HG02870 (cell line): ENCODE measurements at regions not wholly inside any gene's neighbourhood (a gene's known extent, or its start where the extent isn't known, plus 50 kb on each side); places are given as distances from the start of the nearest gene placed in this dataset.
"Not testable (repeated sequence)": the region's sequence is repeated elsewhere in the genome, so short reads cannot be mapped to it uniquely, and the experiment has no call there.

Source experiments
- ATAC-seq: cut with Tn5 transposase; IDR thresholded peaks from one replicate; pipeline ENCODE4 v1.9.1; 2021; ENCODE audit warnings: mild to moderate bottlenecking, moderate library complexity; ENCODE audit not compliant: unreplicated experiment

DNA sequence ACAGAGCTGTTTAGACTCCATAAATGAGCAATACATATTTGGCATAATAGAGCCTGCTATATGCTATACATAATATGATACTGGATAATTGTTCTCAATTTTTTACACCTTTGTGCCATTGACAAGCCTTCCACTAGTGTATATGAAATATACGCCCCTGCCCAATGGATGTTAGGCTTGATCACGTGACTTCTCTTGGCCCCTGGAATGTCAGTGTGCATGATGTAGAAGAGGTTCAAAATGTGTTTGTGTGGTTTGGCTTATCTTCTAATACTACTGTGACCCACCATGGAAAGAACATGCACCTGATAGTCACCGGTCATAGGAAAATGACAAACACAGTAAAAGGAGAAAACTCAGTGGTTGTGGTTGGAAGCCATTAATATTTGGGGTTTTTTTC, 479.4 kb downstream of the PCDH20 start:
- ATAC-seq: no peak

DNA sequence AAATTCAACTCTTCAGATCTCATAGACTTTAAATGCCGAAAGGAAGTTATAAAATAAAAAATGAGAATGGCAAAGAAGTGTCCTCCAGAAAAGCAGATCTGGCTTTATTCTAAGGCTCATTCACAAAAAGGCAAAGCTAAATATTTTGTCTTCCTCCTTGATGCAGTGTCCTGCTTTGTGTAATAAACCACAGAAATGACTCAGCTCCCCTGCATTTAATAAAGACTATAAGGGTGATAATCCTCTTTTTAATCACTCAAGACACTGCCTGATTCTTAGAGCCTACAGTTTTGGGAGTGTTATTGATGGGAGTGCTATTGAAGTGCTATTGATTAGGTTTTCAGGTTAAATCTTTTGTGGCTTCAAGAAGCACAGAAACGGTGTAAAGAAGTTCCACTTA, 482.0 kb downstream of the PCDH20 start:
- ATAC-seq: no peak

DNA sequence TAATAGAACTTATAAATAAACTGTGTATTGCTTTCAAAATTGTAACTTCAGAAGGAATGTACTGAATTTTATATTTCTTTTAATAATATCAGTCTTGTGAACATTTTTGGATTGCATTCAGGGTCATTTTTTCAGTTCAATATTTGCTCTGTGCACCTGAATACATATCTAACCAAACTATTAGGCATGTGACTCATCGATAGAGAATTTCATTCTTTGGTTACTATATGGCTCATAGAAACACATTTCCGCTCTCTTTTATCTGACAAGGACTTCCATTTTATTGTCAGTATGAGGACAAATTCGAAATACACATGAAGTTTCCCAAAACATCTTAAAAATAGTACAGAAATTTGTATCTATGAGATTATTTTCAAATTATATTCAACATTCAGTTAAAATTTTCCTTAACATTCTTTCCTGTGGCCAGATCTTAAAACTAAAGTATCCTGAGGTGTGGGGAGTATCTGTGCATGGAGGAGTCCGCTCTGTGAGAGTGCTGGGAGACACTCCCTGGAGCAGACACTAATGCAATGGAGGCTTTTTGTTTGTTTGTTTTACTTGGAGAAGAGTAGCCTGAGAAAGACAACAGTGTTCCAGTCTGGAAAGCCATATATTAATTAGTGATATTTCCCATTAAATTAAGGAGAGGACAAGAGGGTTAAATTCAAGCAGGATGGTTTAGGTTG, 483.6 kb downstream of the PCDH20 start:
- ATAC-seq: no peak

DNA sequence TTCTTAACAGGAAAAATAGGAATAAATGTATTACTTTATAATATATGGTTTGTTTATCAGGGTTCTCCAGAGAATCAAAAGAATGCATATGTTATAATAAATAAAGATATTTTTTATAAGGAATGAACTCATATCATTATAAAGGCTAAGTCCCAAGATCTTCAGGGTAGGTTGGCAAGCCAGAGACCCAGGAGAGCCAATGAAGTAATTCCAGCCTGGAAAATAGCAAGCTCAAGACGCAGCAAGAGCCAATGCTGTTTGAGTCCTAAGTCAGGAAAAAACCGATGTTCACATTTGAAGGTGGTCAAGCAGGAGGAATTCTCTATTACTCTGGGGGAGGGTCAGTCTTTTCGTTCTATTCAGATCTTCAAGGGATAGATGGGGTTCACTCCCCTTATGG, 490.0 kb downstream of the PCDH20 start:
- ATAC-seq: no peak

DNA sequence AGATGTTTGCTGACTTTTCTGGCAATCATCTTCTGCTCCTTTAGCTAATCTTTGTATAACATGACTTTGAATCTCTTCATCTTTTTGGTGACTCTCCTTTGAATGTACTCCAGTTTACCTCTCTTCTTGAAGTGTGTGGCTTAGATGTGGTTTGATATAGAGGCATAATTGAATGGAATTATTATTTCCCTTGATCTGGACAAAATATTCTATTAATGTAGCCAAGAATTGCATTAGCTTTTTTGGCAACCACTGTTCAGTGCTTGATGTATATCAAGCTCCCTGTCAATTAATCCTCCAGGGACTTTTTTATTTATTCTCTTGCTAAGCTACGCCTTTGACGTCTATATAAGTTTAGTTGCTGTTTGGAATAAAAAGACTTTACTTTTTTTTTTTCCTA, 490.8 kb downstream of the PCDH20 start:
- no peak for ATAC-seq

DNA sequence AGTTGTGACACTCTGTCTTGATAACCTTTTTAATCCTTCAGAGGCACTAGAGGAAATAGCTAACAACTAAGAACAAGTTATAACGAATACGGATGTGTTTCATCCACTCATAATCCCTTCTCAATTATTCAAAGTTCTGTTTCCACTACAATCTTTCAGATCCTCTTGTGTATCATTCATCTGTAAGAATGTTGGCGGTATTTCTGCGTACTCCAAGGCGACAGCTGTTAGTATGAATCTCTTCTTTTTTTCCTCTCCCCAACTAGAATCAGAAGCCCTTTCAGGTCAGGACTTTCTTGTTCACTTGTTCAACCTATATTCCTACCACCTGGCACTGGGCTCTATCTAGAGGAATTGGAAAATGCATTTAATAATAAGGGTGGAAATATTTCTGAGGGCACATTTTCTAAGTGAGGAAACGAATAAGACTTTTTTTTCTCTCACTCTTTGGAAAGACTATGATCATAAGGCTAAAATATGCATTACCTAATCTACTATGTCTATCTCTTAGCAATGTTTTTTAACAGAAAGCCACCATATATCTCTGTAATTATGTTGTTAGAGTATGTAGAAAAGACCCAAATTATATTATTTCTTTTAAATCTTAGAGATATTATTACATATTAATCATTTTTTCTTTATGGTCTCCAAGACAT, 492.9 kb downstream of the PCDH20 start:
- ATAC-seq: no peak

DNA sequence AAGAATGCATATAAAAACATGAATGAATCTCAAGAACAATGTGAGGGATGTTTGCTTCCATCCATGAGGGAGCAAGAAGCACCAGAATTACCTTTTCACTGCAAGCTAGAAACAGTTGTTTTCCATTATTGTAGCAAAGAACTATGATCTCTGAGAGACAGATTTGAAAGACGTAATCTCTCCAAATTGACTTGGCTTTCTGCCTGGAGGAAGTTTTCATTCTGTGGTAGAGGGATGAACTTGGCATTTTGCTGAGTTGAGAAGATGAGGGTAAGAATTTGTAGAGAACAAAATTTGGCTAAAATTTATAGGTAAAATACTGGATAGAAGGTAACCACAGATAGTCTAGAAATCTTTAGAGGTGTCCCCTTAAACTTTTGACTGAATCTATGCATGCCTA, 496.8 kb downstream of the TDRD3 start:
- no peak for ATAC-seq

DNA sequence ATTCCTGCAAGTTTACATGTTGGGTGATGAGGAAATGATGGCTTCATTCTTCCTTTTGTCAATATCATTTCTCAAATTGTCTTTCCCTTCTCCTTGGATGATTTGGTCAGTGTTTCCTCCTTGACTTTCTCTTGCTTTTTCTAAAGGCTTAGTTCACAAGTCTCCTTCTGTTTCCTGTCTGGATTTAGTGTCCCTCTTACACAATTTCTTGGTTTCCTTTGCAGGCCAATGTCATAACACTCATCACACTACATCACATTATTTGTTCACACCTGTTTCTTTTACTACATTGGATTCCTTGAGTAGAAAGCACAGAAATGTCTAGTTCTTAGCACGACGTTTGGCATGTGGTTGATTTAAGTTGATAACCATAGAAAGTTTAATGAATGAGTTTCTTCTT, 490.7 kb downstream of the TDRD3 start:
- ATAC-seq: no peak

DNA sequence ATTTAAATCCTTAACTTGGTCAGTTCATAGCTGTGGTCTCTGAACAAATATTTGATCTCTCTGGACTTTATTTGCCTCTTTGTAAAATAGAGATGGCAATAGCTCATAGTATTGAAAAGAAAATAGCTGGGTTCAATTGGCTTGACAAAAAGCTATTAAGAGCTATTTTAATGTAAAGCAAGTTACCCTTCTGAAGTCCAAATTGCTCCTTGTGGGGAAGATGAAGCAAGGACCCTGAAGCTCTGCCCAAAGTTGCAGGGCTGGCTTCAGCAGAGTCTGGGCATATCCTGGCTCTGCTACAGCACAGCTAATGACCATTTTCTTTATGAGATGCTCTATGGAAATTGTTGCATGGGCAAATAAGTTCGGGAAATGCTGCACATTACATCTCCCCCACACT, 484.5 kb downstream of the TDRD3 start:
- no peak for ATAC-seq

DNA sequence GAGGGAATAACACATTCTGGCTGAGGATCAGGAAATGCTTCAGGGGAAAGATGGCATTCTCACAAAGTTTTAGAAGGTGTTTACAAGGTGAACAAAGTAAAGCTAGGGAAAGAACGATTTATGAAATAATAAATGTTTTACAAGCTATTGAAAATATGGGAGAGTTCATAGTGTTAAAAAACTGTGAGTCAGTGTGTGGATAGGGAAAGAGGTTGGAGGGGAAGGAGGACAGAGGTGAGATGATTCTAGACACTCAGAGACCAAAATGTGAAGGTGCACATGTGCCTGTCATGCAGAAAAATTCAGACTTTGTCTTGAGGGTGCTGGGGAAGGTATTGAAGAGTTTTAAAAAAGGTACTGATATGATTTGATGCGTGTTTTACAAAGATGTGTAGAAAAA, 476.1 kb downstream of the TDRD3 start:
- ATAC-seq: no peak

DNA sequence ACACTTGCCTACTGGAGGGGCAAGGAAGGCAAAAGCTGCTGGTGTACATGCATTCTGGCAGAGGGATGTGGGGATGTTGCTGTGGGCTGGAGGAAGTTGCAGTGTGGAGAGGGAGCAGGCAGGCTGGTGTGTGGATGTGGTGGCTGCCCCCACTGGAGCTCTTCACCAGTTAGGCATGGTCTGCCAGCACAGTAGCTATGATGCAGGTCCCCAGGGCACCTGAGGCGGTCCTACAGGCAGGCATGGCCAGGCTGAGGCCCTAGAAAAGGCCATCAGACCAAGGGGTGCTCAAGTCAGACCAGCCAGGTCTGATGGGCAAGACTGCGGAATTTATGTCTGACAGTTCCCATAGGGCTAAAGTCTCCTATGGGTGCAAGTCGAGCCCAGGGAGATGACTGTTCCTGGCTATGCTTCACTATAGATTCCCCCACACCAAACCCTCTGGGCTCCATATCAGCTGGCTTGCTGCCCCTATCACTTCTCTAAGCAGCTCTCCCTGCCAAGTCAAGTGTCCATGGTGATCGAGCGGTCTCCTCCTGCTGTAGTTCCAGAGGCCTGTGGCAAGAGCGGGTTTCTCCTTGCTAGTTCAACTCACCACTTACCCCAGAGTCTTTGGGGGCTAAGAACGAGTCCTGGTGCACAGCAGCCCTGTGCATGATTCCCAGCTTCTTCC, 473.1 kb downstream of the TDRD3 start:
- no peak for ATAC-seq

DNA sequence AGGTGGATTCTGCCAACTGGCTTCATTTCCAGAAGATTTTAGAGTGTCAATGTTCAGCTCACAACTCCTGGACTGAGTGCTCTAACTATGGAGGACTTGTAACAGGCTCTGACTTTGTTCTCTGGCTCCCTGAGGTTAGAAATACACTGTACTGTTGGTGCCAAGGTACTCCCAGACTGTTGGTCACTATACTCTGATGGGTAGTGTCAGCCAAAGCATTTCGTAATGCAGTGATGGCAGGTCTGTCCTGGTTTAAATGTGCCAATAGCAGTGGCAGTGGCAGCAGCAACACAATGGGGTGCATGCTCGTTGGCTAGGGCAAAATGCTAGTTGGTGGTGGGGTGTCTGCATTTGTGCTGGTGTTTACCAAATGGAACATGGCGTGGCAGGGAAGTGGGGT, 472.2 kb downstream of the TDRD3 start:
- no peak for ATAC-seq

DNA sequence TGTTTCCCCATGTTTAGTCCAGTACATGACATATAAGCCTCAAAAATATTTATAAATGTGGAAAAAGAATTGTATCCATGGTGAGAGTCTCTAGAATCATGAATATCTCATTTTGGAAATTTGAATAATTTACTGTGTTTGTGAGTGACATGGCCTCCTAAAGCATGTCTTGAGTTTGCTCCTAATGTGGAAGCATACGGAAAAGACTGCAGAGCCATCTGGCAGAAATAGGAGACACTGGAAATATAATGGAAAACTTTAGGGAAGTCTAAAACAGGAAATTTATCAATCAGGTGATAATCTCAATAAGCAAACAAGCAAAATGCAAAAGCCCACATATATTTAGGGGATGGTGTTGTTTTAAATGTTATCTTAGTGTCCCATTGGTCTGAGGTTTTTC, 465.0 kb downstream of the TDRD3 start:
- no peak for ATAC-seq

DNA sequence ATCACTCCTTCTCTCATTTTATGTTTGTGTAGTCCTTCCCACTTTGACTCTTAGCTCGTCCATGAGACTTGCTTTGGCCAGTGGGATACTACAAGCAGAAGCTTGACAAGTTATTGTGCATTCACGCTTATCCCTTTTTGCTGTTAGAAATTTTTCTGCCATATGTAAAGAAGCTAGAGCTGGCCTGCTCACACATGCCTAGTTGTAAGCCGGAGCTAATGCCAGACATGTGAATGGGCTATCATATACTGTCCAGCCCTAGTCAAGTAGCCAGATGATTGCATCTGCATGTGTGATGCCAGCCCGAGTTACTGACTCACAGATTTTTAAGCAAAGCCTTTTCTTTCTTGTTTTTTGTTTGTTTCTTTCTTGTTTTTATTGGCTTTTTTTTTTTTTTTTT, 460.7 kb downstream of the TDRD3 start:
- no peak for ATAC-seq

DNA sequence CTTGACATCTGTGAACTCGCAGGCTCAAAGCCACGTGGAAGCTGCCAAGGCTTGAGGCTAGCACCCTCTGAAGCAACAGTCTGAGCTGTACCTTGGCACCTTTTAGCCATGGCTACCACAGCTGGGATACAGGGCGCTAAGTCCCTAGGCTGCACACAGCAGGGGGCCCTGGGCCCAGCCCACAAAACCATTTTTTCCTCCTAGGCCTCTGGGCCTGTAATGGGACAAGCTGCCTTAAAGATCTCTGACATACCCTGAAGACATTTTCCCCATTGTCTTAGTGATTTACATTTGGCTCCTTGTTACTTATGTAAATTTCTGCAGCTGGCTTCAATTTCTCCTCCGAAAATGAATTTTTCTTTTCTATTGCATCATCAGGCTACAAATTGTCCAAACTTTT, 455.9 kb downstream of the TDRD3 start:
- ATAC-seq: no peak

DNA sequence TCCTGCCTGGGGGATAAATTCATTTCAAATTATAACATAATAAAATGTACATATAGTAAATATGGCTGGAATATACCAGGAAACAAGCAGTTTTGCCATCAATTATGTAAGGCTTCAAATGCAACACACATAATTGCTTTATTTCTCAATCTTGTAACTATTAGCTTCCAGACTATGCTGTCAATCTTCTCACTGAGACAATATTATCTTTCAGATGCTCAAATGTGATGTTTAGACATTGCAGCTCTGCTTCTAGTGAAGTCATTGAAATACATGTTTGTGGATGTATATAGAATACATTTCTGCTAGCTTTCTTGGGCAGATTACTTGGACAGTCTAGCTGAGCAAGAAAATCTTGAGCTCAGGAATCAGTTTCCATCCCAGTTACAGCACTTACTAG, 454.4 kb downstream of the TDRD3 start:
- no peak for ATAC-seq

DNA sequence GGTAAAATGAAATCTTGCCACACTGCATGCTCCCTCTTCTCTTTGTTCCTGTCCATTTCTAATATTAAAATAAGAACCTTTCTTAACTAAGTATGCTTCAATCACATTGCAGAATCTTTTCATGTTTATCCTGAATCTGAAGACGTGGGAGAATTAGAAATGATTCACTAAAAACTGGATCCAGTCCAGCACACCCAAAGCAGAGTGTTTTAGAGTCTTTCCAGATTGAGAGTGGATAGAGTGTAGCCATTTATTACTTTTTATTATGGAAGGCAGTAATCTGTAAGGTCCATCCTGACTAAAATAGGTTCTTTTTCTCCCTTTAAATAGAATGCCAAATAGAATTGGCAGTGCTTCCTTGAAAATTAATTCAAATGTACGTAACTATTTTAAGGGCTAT, 453.5 kb downstream of the TDRD3 start:
- ATAC-seq: no peak

DNA sequence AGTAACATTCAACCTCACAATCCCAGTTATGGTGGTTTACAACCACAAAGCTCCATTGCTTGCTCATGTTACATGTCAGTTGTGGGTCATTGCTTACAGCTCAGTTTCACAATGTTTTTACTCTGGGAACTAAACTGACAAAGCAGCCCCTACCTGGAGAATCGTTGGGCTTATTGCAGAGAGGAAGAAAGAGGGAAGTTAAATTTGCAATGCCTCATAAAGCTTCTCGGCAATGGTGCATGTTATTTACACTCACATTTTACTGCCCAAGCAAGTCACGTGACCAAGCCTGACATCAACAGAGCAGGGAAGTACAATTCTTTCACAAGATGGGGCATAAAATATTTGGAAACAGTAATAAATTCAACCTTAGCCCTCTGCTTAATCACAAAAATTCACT, 441.6 kb downstream of the TDRD3 start:
- ATAC-seq: no peak

DNA sequence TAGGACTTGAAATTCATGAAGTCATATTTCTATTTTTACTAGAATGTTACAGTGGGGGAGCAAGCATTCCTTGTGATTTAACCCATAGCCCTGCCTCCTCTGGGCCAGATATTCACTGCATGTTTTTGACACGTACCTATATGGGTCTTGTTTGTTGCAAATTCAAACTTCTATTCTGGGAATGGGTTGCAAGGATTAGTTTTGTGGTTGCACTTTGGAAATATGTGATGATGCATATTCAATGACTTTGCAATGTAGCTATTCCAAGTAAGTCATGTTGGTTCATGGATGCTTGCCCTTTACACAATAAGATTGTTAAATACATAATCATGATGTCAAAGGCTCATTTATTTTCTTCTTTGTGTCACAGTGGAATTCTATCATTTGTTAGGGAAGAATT, 440.8 kb downstream of the TDRD3 start:
- ATAC-seq: no peak

DNA sequence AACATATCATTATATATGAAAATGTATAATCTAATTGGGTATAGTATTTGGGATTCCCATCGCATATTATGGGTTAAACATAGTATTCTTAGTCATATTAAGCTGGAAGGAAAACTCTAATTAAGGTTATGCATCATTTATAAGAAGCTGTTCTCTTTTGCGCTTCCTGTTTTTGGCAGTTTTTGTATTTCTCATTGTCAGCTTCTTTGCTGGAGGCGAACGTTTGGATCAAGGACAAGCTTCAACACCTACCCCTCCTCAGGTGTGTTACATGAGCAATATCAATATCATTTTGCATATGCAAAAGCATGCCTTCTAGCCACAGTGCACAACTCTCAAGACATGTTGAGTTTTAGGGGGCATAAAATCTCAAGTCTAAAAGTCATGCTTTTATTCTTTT, 439.8 kb downstream of the TDRD3 start:
- ATAC-seq: no peak

DNA sequence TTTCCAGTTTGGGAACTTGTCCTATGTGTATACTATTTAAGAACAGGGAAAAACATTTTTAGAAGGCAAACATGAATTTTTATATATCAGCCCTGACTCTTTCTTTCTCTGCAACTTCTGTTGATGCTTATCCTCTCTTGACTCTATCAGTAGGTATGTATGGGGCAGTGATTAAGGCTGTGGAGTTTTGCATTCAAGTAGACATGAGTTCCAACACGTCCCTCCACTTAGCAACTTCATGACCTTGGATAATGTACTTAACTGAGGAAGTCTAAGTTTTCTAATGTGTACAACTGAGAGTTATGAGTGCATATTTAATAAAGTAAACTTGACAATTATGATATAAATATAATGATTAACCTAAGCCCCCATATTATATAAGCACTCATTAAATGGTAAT, 414.6 kb downstream of the TDRD3 start:
- ATAC-seq: no peak

DNA sequence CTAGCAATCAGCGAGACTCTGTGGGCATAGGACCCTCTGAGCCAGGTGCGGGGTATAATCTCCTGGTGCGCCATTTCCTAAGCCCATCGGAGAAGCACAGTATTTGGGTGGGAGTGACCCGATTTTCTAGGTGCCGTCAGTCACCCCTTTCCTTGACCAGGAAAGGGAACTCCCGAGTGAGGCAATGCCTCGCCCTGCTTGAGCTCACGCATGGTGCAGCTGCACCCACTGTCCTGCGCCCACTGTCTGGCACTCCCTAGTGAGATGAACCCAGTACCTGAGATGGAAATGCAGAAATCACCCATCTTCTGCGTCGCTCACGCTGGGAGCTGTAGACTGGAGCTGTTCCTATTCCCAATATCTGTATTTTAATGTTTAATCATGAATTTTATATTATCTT, 408.6 kb downstream of the TDRD3 start:
- ATAC-seq: not testable (repeated sequence)
